ENCODE measurements at regions not wholly inside any gene's neighbourhood (a gene's known extent, or its start where the extent isn't known, plus 50 kb on each side); places are given as distances from the start of the nearest gene placed in this dataset.
"Not testable (repeated sequence)": the region's sequence is repeated elsewhere in the genome, so short reads cannot be mapped to it uniquely, and the experiment has no call there.

- H3K4me3 ChIP-seq (ENCODE audit: low read length), result no peak overlapping the region
- no peak overlapping the region for H3K9ac ChIP-seq (ENCODE audit: low read length)
- no peaks in the 10 kb centered on the region for H3K36me3 ChIP-seq (ENCODE audit: control insufficient read depth, insufficient read depth, low read length)
- H3K27me3 ChIP-seq (ENCODE audit: control insufficient read depth, insufficient read depth, low read length), result no peaks in the 10 kb centered on the region
- H3K4me1 ChIP-seq (ENCODE audit: control insufficient read depth, insufficient read depth, low read length), result no peaks in the 10 kb centered on the region
- no peak overlapping the region for H3K27ac ChIP-seq (ENCODE audit: low read depth, low read length)
These were observed 334.1 kb upstream of the MGAT4C start for GRCh38 chr12:86590296-86590695.

GRCh38 chr12:86574143-86574542 lies 318.0 kb upstream of the MGAT4C start:
- no peaks in the 10 kb centered on the region for H3K27me3 ChIP-seq (ENCODE audit: control insufficient read depth, insufficient read depth, low read length)
- H3K36me3 ChIP-seq (ENCODE audit: control insufficient read depth, insufficient read depth, low read length), result no peaks in the 10 kb centered on the region
- H3K9ac ChIP-seq (ENCODE audit: low read length), result no peak overlapping the region

GRCh38 chr12:86572455-86572854 lies 316.3 kb upstream of the MGAT4C start:
- Histone ChIP-seq H3K4me1 (ENCODE audit: control insufficient read depth, insufficient read depth, low read length) (no peaks in the 10 kb centered on the region), H3K4me3 (ENCODE audit: low read length) (no peak overlapping the region), H3K36me3 (ENCODE audit: control insufficient read depth, insufficient read depth, low read length) (no peaks in the 10 kb centered on the region), H3K9ac (ENCODE audit: low read length) (no peak overlapping the region), H3K27ac (ENCODE audit: low read depth, low read length) (no peak overlapping the region), H3K27me3 (ENCODE audit: control insufficient read depth, insufficient read depth, low read length) (no peaks in the 10 kb centered on the region)

More at GRCh38 chr12:86574143-86574542, 318.0 kb upstream of the MGAT4C start:
- H3K27ac ChIP-seq (ENCODE audit: low read depth, low read length), result no peak overlapping the region
- H3K4me1 ChIP-seq (ENCODE audit: control insufficient read depth, insufficient read depth, low read length), result no peaks in the 10 kb centered on the region
- H3K4me3 ChIP-seq (ENCODE audit: low read length), result no peak overlapping the region

- no peak overlapping the region for H3K27ac ChIP-seq (ENCODE audit: low read depth, low read length)
- H3K4me3 ChIP-seq (ENCODE audit: low read length), result no peak overlapping the region
- H3K27me3 ChIP-seq (ENCODE audit: control insufficient read depth, insufficient read depth, low read length), result no peaks in the 10 kb centered on the region
- no peak overlapping the region for H3K9ac ChIP-seq (ENCODE audit: low read length)
- no peaks in the 10 kb centered on the region for H3K4me1 ChIP-seq (ENCODE audit: control insufficient read depth, insufficient read depth, low read length)
- H3K36me3 ChIP-seq (ENCODE audit: control insufficient read depth, insufficient read depth, low read length), result no peaks in the 10 kb centered on the region
These were observed 308.8 kb upstream of the MGAT4C start for GRCh38 chr12:86565038-86565437.

DNA sequence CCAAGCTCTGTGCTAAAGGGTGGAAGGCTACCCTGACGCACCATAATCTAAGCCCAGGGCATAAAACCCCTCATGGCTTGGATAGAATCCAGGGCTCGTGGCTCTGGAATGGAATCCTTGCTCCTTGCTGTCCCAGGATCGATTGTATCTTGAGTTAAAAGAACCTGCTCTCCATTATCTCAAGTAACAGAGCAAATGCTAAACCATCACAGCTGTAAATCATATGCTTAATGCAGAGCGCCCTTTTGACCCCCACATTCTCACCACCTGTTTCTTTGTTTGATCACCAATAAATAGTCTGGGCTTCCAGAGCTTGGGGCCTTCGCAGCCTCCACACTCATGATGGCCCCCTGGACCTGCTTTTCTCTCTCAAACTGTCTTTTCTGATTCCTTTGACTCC lies 299.3 kb upstream of the MGAT4C start:
- H3K4me1 ChIP-seq (ENCODE audit: control insufficient read depth, insufficient read depth, low read length); H3K4me3 ChIP-seq (ENCODE audit: low read length): not testable (repeated sequence)

GRCh38 chr12:86551146-86551571 lies 295.0 kb upstream of the MGAT4C start:
- H3K4me1 ChIP-seq (ENCODE audit: control insufficient read depth, insufficient read depth, low read length), result no peaks in the 10 kb centered on the region
- no peaks in the 10 kb centered on the region for H3K27me3 ChIP-seq (ENCODE audit: control insufficient read depth, insufficient read depth, low read length)
- no peak overlapping the region for H3K27ac ChIP-seq (ENCODE audit: low read depth, low read length)
- no peak overlapping the region for H3K4me3 ChIP-seq (ENCODE audit: low read length)
- no peaks in the 10 kb centered on the region for H3K36me3 ChIP-seq (ENCODE audit: control insufficient read depth, insufficient read depth, low read length)
- H3K9ac ChIP-seq (ENCODE audit: low read length), result no peak overlapping the region

More for the DNA sequence above, 299.3 kb upstream of the MGAT4C start:
- not testable (repeated sequence) for H3K36me3 ChIP-seq (ENCODE audit: control insufficient read depth, insufficient read depth, low read length); H3K27ac ChIP-seq (ENCODE audit: low read depth, low read length); H3K9ac ChIP-seq (ENCODE audit: low read length); H3K27me3 ChIP-seq (ENCODE audit: control insufficient read depth, insufficient read depth, low read length)

- no peak overlapping the region for H3K27ac ChIP-seq (ENCODE audit: low read depth, low read length)
- no peaks in the 10 kb centered on the region for H3K36me3 ChIP-seq (ENCODE audit: control insufficient read depth, insufficient read depth, low read length)
- H3K9ac ChIP-seq (ENCODE audit: low read length), result no peak overlapping the region
- no peaks in the 10 kb centered on the region for H3K4me1 ChIP-seq (ENCODE audit: control insufficient read depth, insufficient read depth, low read length)
- no peaks in the 10 kb centered on the region for H3K27me3 ChIP-seq (ENCODE audit: control insufficient read depth, insufficient read depth, low read length)
- H3K4me3 ChIP-seq (ENCODE audit: low read length), result no peak overlapping the region
These were observed 294.3 kb upstream of the MGAT4C start for GRCh38 chr12:86550218-86551145.

DNA sequence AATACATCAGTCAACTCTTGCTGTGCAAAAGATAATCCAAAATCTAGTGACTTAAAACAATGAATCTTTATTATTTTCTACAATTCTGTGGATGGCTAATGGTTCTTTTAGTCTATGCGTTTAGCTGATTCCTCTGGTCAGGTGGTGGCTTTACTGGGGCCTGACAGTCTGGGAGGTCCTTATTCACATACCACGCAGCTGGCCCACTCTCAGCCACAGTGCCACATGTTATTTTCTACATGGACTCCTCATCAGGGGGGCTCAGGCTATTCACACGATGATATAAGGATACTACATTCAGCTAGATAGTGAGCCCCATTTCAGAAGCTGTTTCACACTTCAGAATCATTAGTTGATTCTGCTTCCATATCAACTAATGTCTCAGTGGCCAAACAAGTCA lies 287.5 kb upstream of the MGAT4C start:
- Histone ChIP-seq H3K36me3 (ENCODE audit: control insufficient read depth, insufficient read depth, low read length) (no peaks in the 10 kb centered on the region), H3K9ac (ENCODE audit: low read length) (no peak overlapping the region), H3K4me3 (ENCODE audit: low read length) (no peak overlapping the region), H3K27ac (ENCODE audit: low read depth, low read length) (no peak overlapping the region), H3K27me3 (ENCODE audit: control insufficient read depth, insufficient read depth, low read length) (no peaks in the 10 kb centered on the region), H3K4me1 (ENCODE audit: control insufficient read depth, insufficient read depth, low read length) (no peaks in the 10 kb centered on the region)

DNA sequence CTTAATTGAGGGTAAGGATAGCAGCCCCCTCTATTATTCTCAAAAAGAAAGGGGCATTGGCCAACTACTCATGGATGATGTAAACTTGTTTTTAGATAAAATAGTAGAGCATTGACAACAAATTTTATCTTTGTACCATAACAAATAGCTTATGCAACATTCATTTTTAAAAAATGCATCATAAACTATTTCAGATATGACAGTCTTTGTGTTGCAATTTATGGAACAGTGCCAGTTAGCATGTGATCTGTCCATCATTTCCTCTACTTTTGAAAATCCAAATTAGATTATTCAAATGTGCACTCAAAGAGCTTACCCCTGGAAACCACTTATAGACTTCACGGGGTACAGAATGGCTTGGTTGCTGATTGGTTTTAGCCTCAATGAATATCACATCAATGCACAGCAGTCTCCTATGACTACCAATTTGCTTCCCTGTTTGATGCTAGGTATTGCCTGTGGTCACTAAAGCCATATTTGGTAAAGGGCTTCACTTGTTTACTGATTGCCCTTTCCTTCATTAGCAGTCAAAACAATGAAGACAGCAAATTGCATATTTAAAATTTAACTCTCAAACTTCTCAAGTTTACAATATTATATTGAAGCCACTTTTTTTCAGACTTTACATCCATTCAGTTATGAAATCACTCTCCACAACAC lies 274.9 kb upstream of the MGAT4C start:
- Histone ChIP-seq H3K9ac (ENCODE audit: low read length) (no peak overlapping the region), H3K27me3 (ENCODE audit: control insufficient read depth, insufficient read depth, low read length) (no peaks in the 10 kb centered on the region), H3K36me3 (ENCODE audit: control insufficient read depth, insufficient read depth, low read length) (no peaks in the 10 kb centered on the region), H3K27ac (ENCODE audit: low read depth, low read length) (no peak overlapping the region), H3K4me3 (ENCODE audit: low read length) (no peak overlapping the region), H3K4me1 (ENCODE audit: control insufficient read depth, insufficient read depth, low read length) (no peaks in the 10 kb centered on the region)

GRCh38 chr12:86526060-86526595 lies 269.9 kb upstream of the MGAT4C start:
- no peak overlapping the region for H3K4me3 ChIP-seq (ENCODE audit: low read length)
- H3K4me1 ChIP-seq (ENCODE audit: control insufficient read depth, insufficient read depth, low read length), result no peaks in the 10 kb centered on the region
- H3K27ac ChIP-seq (ENCODE audit: low read depth, low read length), result no peak overlapping the region
- no peaks in the 10 kb centered on the region for H3K27me3 ChIP-seq (ENCODE audit: control insufficient read depth, insufficient read depth, low read length)
- H3K9ac ChIP-seq (ENCODE audit: low read length), result no peak overlapping the region
- H3K36me3 ChIP-seq (ENCODE audit: control insufficient read depth, insufficient read depth, low read length), result no peaks in the 10 kb centered on the region

DNA sequence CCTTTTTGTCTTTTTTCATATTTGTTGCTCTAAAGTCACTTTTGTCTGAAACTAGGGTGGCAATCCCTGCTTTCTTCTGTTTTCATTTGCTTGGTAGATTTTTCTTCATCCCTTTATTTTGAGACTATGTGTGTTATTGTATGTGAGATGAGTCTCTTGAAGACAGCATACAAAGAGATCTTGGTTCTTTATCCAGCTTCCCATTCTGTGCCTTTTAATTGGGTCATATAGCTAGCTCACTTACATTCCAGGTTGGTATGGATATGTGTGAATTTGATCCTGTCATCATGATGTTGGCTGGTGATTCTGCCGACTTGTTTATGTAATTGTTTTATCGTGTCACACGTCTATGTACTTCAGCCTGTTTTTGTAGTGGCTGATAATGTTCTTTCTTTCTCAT lies 267.7 kb upstream of the MGAT4C start:
- Histone ChIP-seq H3K27me3 (ENCODE audit: control insufficient read depth, insufficient read depth, low read length) (no peaks in the 10 kb centered on the region), H3K36me3 (ENCODE audit: control insufficient read depth, insufficient read depth, low read length) (no peaks in the 10 kb centered on the region), H3K4me3 (ENCODE audit: low read length) (no peak overlapping the region), H3K27ac (ENCODE audit: low read depth, low read length) (no peak overlapping the region), H3K4me1 (ENCODE audit: control insufficient read depth, insufficient read depth, low read length) (no peaks in the 10 kb centered on the region), H3K9ac (ENCODE audit: low read length) (no peak overlapping the region)

GRCh38 chr12:86521870-86522269 lies 265.7 kb upstream of the MGAT4C start:
- Histone ChIP-seq H3K27me3 (ENCODE audit: control insufficient read depth, insufficient read depth, low read length) (no peaks in the 10 kb centered on the region), H3K9ac (ENCODE audit: low read length) (no peak overlapping the region), H3K4me3 (ENCODE audit: low read length) (no peak overlapping the region), H3K27ac (ENCODE audit: low read depth, low read length) (no peak overlapping the region), H3K4me1 (ENCODE audit: control insufficient read depth, insufficient read depth, low read length) (no peaks in the 10 kb centered on the region), H3K36me3 (ENCODE audit: control insufficient read depth, insufficient read depth, low read length) (no peaks in the 10 kb centered on the region)

All from rectal smooth muscle tissue (tissue), 1 donor.